Fibroblast of skin of scalp (primary cell): ENCODE measurements at regions not wholly inside any gene's neighbourhood (a gene's known extent, or its start where the extent isn't known, plus 50 kb on each side); places are given as distances from the start of the nearest gene placed in this dataset.

Experiments
- DNase-seq: peaks from one replicate; pipeline ENCODE4 v3.0.0-alpha.2; 2013

DNA sequence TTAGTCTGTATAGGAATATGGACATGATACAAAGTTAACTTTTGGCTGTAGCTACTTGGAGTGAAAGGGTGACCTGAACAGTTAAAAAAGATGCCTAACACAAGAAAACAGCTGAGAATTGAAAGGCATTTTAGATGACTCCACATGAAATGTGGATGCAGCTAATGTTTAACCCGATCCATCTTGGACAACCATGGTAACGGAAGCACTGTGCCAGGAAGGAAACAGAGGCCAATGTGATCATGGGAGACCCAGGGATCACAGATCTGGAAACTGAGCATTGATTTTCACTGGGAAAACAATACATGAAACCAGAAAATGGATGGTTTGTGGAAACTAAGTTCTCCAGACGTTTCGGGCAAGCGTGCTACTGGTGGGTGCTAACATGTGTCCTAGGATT is 669.1 kb downstream of the GALR1 start:
- DNase-seq: no peak

DNA sequence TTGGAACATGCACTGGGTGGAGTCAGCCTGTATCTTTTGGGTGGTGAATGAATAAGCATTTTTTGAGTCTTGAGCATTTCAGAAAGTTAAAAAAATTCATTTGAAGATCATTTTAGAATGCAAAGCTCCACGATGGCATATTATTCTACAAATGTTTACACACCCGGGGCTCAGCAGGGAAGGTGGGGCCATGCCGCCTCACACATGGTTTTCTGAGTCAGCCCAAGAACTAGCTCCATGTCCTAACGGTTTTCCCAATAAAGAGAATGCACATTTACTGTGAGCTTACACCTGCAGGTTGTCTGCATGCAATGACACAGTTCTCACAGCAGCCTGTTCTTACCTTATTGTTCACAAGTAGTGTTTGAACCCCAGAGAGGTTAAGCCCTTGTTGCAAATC is 670.3 kb downstream of the GALR1 start:
- no peak for DNase-seq

DNA sequence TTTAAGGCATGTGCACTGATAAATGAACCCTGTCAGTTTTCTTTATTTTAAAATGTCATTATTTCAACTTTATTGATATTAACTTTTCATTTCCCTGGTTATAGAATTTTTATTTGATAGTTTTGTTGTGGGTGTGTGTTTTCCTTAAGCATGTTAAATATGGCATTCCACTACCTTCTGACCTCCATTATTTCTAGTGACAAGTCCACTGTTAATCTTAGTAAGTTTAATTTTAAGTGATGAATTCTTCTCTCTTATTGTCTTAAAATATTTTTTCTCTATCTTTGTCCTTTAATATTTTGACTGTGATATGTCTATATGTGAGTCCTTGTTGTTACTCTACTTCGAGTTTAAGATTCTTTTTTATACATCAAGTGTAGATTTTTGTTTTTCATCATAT is 685.7 kb downstream of the GALR1 start:
- no peak for DNase-seq

DNA sequence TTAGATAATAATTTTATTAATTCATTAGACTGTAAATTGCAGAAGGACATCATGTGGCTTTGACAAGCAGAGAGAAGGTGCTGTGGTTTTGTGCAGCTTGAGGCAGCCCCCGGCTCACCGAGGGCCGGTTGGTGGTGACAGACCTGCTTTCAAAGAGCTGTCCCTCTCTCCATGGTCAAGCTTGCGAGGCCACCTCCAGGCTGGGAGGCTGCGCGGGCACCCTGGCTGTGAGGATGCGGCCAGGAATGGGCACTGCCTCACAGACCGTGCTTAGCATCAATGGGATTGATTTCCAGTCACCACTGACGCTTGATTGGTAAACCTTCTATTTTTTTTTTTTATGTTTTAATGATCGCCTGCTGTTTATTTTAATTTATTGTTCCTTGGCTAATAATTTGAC is 690.9 kb downstream of the GALR1 start:
- no peak for DNase-seq

DNA sequence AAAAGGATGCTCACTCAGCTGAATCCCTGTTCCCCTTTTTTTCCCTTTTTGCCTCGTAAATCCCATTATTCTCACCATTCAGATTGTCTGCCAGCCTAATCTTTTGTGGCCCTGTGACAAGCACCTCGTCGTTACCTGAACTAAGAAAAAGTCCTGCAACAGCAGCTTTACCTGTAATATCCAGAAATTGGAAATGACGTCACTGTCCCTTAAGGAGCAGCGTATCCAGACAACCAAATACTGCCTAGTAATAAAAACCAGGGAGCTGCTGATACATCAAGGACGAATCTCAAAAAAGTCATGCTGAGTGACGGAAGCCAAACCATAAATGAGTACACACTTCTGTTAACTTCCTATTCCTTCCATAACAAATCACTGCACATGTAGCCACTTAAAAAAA is 694.9 kb downstream of the GALR1 start:
- DNase-seq: no peak

DNA sequence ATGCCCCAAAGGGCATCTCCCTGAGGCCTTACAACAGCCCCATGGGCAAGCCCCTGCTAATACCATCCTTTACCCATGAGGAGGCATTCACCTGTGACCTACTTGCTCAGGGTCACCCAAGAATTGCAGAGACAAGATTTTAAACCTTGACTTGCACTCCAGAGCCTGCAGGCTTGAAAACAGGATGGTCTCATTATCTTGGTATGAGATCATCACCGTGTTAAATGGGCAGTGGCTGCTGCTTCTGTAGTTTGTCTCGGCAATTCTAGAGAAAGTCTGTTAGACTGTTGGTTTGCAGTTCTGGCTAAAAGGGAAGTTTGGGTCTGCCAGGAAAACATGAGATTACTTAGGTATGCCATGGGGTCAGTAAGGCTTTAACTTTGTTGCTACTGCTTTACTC is 698.9 kb downstream of the GALR1 start:
- no peak for DNase-seq

DNA sequence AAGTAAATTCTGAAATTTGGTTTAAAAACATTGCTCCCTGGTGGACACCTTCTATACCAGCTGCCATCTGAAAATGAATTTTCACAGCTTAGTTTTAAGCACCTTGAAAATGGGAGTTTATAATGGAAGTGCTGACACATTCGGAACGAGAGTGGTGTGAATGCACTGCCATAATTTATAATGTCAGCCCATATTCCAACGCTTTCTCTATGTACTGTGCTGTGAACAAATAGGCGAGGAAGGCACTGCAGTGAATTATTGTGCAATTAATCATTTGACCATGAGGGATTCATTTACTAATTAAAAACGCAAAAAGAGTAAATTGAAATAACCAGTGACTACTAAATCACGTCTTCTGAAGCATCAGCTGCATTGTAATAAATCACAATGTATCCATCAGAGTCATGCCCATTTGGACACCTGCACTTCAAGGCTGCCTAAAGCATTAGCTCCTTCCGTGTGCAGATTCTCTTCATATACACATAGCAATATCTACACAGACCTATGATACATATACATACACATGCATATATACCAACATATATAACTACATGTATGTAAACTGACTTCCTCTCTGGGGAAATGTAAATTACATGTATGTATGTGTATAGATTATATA is 699.8 kb downstream of the GALR1 start:
- DNase-seq: no peak

DNA sequence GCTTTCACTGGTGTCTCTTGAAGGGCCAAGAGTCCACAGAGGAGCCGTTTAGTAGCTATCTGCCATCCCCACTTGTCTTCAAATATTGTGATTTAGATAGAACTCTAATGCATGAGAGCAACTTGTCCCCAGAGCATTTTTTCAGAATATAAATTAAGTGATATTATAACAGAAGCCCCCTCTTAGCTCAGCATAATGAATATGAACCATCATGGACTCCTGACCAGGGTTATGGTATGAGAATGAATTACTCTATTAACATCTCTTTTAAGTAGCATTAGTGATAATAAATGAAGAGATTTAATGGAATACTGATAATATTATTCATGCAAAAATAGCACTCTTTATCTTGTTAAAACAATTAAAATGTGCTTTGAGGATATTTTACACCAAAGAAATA is 709.6 kb downstream of the GALR1 start:
- DNase-seq: no peak

DNA sequence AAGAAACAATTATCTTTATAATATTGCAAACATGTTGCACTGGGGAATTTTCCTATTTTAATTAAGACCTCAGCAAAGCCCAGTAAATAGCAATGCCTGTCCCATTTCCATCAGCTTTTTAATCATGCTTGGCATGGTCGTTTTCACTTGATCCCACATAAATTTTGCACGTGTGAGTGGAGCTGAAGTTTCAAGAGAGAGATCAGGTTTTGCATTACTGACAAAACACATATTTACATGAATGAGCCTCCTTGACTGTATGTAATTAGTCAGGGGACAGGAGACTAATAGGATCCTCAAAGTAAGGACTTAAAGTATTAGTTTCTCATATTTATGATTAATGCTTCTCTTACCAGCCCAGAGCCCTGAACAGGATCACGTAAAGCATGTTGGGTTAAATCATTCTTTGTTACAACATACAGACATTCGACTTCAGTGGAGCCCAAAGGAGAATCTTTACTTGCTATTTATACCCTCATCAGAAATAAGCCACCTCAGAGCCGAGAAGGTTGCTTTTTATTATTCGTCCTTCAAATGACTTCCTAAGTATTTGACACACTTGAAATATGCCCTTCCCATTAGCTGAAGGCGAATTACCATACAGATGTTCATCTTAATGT is 711.3 kb downstream of the GALR1 start:
- DNase-seq: no peak

DNA sequence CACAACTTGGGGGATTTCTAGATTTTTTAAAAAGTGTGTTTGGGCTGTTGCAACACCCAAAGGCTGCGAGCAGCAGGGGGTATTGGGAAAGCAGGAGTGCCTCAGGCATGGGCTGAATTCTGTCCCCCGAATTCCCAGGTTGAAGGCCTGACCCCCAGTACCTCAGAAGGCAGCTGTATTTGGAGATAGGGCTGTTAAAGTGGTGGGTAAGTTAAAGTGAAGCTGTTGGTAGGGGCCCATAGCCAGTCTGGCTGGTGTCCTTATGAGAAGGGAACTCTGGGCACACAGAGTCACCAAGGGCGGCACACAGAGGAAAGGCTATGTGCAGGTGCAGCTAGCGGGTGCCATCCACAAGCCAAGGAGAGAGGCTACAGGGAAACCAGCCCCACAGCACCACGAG is 717.4 kb downstream of the GALR1 start:
- DNase-seq: no peak

DNA sequence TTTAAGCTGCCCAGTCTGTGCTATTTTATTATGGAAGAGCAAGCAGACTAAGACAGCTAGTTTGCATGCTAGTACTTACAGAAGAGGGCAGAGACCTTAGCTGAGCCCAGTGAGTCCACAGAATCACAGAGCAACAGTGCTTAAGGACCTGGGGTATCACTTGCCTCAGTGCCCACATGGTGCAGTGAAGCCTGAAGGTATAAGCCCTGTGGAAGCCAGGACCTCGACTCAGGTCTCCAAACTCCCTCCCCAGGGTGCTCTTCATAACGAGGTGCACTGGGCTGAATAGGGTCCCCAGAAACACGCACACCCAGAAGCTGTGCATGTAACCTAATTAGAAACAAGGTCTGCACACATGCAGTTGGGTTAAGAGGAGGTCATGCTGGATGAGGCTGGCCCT is 718.1 kb downstream of the GALR1 start:
- DNase-seq: no peak

DNA sequence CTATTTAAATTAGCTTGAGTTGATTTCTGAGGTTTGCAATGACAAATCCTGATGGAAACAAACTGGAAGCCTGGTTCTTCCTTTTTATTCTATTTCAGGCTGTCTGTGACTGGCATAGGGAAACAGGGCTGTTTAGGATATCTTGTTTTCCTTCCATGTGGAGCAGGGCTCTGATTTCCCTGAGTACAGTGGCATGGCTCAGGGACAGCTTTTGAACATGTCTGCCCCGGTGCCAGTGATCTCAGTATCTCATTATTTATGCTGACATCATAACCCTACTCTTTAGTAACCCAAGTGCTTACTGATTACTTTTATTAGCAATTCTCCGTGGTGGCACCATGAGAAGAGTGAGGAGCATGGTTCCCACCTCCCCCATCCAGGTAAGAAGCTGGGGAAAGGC is 720.3 kb downstream of the GALR1 start:
- no peak for DNase-seq

DNA sequence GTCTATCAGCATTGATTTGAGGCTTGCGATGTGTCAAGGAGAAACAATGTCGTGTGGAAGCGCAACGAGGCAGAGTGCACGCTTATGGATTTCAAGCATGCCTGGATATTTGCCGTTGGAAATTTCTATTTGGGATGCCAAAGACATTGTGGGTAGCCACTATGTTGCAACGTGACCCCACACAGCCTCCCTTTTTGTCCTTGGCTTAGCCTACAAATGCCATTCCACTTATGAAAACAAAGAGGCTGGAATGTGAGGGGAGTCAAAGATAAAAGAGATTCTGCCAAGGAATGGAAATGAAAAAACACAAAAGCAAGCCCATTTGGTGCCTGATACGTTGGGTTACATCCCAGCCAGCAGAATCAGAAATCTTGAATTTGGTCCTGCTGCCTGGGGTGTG is 721.2 kb downstream of the GALR1 start:
- DNase-seq: no peak

DNA sequence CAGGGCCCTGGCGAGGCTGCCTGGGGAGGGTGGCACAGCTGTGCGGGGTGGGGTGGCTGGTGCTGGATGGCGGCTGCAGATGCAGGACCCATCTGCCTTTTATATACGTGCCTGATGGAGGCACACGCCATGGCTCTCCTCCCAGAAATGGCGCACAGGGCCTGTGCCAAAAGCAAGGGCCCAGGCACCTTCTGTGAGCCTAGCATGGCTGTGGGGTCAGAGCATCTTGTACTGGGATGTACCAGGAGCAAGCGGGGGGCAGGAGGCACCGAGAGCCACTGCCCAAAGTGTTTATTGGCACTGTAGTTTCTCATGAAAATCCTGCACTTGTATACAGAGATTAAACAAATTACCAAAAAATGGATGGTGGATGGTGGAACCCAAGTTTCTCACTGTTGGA is 724.1 kb downstream of the GALR1 start:
- no peak for DNase-seq

DNA sequence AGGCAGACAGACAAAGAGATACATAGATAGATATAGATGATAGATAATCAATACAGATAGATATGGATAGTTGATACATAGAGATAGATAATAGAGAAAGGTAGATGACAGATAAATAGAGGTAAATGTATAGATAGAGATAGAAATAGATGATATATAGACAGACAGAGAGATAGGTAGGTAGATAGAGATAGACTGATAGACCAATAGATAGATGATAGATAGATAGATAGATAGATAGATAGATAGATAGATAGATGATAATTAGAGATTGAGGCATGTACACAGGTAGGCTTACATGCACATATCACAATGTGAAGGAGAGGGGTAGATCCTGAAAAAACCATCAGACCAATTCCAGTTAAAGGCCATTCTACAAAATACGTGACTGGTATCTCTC is 724.7 kb downstream of the GALR1 start:
- DNase-seq: no peak

DNA sequence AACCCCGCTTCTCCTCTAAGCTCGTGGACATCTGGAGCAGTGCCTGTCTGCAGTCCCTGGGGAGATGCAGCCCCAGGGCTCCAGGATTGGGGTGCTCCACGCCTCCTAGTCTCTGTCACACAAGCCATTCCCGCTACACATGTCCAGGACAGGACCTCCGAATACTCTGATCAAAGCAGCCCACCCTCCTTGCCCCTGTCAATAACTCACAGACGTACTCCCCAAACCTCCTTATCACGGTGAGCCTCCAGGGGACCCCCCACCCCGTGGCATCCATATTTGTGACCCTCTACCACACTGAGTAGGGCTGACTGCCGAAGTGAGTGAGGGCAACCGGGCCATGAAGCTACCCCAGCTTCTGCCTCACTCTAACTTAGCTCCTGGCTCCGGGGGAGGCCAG is 727.7 kb downstream of the GALR1 start:
- no peak for DNase-seq

DNA sequence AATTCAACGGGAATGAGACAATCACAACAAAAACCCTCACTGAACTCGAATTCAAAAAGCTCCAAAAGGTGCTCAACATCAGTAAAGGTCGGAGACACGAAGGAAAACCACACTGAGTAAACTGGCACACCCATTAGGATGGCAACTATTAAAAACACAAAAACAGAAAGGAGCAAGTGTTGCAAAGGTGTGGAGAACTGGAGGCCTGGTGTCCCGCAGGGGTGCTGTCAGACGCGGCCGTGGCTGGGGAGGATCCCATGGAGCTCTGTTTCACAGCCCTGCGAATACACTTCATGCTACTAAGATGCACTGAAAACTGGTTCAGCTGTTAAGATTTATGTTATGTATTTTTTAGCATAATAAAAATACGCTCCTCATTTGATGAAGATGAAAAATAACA is 730.6 kb downstream of the GALR1 start:
- no peak for DNase-seq

DNA sequence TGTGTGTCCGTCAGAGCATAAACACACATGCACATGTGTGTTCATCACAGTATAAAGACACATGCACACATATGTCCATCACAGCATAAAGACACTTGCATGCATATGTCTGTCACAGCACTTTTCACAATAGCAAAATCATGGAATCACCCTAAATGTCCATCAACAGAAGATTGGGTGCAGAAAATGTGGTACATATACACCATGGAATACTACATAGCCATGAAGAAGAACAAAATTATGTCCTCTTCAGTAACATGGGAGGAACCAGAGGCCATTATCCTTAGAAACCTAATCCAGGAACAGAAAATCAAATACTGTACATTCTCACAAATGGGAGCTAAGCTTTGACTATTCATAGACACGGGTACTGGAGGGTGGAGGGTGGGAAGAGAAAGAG is 732.2 kb downstream of the GALR1 start:
- no peak for DNase-seq

DNA sequence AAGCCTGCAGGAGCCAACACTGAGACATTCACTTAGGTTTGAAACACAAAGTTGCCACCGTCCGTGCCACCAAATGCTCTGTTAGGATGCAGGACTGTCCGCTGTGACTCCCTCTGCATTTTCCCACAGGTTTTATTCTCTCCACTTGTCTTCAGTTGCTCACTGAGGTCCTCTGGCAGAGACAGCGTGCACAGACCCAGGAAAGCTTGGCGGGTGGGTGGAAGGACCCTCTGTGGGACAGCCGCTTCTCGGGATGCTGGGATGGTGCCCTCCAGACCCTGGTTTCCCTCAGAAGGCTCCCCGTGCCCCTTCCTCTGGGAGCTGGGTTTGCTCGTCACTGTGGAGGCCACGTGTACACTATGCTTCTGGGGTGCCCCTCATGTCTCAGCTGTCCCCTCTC is 733.6 kb downstream of the GALR1 start:
- DNase-seq: no peak

DNA sequence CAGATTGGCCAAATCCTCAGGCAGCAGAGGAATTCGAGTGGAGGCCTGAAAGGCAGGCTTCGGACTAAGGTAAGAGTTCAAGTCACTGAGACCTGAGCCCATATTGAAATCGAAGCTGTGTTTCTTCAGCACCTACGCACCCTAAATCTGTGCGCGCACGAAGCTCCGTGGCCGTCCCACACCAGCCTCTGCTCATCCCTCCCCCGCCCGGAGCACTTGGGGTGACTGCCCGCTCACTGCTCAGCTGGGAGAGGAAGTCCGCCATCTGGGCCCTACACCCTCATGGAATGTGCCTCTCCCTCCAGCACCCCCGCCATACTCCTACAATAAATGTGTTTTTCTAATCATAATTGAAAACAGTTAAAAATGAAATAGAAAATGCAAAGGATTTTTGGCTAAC is 734.5 kb downstream of the GALR1 start:
- no peak for DNase-seq

DNA sequence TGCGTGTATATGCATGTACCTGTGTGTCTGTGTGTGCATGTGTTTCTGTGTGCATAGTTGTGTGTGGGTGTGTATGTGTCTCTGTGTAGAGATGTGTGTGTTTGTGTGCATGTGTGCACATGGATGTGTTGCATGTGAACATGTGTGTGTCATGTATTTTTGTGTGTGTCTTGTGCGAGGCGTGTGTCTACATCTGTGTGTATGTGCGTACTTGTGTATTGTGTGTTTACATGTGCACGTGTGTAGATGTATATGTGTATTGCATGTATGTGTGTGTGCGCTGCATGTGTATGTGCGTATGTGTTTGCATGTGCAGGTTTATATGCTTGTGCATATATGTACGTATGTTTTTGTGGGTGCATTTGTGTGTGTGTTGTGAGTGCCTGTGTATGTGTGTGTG is 735.2 kb downstream of the GALR1 start:
- no peak for DNase-seq

DNA sequence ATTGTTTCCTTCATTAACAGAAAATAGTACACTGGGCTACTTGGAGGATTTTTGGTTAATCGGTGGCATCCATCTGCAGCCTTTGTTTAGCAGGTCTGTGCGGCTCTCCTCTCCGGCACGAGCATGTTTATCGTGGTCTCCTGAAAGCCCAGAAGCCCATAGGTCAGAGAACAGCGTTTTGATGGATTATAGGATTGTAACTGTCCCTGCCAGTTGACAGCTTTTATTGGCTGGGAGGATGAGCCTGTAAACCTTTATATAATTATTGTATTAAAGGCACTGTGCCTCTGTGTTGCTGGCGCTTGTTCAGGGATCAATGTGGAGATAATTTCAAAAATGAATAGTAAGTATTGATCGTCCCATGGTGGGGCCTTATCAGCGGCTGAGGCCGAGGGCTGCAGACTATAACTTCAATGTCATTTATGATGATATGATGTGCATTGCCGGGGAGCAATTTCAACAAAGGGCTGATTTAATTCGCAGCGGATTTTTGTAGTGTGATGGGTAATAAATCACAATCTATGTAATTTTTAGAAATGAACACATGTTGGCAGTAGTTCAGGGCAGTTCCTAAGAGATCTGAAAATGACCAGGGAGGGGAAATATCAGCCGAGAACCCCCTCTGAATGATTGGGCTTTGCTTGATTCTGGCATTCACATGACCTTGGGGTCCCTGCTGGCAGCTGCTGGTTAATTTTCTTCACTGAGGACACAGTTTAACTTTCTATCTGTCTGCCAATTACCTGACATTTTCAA is 736.1 kb downstream of the GALR1 start:
- DNase-seq: no peak

DNA sequence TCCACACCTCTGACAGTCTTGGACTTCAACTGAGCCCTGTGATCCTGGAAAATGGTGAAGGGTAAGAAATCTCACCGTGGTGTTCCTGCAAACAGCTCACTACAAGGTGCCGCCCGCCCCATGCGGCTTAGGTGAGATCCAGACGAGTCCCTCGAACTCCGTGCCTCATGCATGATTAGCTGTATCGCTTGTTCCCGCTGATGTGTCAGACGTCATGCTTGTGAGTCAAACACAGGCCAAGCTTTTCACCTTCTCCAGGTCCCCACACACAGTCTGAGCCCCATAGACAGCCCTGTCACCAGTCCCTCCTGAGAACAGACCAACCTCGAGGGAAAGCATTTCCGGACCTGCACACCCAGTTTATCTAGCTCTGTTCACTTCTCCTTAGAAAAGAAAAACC is 740.5 kb downstream of the GALR1 start:
- DNase-seq: no peak

DNA sequence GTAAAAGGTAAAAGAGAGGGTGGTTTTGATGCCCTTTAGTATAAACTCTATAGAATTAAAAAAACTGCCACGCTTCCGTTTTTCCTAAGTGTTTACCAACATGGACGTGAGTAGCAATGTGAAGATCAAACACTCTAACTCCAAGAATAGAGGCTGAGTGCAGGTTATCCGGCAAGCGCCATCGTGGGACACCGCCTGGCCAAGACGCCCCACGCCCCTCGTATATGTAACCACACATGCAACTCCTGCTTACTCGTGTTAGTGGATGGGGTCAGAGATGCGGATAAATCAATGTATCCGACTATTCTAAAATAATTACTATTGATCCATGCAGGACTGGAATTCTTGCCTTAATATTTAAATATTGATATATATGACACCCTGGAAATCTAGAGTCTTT is 741.3 kb downstream of the GALR1 start:
- DNase-seq: no peak
